C4-2B (cell line): ENCODE measurements at regions not wholly inside any gene's neighbourhood (a gene's known extent, or its start where the extent isn't known, plus 50 kb on each side); places are given as distances from the start of the nearest gene placed in this dataset.

ENCODE experiments used
- CTCF ChIP-seq: fragments of 450-650 bp; conservative IDR thresholded peaks from 2 replicates; pipeline ENCODE4 v1.5.1; 2017; ENCODE audit warnings: mild to moderate bottlenecking
- ZFX ChIP-seq: fragments of 450-650 bp; IDR thresholded peaks from 2 replicates; pipeline ENCODE4 v1.6.1; 2017

- no peak for TF ChIP-seq CTCF
- no peak for TF ChIP-seq ZFX
Measured at GRCh38 chr1:29657816-29658215, 421.5 kb downstream of the PTPRU start.
